ENCODE measurements at regions not wholly inside any gene's neighbourhood (a gene's known extent, or its start where the extent isn't known, plus 50 kb on each side); places are given as distances from the start of the nearest gene placed in this dataset.

- DNase-seq, result no peak
These were observed 232.7 kb downstream of the CTTN start for GRCh38 chr11:70630816-70631623.

GRCh38 chr11:70631624-70632047 lies 233.3 kb downstream of the CTTN start:
- no peak for DNase-seq

GRCh38 chr11:70633610-70634009 lies 235.3 kb downstream of the CTTN start:
- DNase-seq, result peak in 2 of 3 experiments; percentile 23 to 40

DNA sequence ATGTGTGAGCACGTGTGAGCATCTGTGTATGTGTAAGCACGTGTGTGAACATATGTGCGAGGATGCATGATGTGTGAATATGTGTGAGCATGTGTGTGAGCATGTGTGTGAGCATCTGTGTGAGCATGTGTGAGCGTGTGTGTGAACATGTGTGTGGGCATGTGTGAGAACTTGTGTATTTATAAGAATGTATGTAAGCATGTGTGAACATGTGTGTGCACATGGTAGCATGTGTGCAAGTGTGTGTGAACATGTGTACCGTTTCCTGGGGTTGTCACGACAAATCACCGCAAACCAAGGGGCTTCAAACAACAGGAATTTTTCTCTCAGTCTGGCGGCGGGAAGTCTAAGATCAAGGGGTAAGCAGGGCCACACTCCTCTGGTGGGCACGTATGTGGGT lies 238.3 kb downstream of the CTTN start:
- DNase-seq, result no peak

DNA sequence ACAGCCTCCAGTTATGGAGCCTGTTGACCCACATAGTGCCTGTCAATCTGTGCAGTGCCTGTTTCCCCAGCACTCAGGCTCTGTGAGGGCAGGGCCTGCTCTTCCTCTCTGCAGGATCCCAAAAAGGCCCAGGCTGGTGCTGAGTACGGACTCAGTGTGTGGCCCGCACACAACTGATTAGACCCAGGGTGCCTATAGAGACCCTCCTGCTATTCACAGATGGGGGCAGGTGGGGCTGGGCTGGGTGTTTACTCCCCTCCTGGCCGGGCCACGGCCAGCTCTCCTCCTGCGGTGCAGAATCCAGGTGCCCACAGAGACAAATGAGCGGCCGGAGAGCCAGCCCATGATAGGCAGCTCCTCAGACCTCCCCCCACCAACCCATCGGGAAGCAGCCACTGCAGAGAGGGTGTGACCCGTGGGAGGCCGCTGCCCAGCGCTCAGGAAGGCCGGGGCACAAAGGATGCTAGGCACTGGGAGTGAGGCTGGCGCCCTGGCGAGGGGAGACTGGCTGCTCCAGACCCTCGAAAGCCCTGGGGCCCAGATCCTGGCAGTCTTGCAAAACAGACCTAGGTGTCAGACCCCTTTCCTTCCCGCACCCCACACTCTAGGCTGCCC lies 239.0 kb downstream of the CTTN start:
- DNase-seq, result peak in 1 of 3 experiments; percentile 12

DNA sequence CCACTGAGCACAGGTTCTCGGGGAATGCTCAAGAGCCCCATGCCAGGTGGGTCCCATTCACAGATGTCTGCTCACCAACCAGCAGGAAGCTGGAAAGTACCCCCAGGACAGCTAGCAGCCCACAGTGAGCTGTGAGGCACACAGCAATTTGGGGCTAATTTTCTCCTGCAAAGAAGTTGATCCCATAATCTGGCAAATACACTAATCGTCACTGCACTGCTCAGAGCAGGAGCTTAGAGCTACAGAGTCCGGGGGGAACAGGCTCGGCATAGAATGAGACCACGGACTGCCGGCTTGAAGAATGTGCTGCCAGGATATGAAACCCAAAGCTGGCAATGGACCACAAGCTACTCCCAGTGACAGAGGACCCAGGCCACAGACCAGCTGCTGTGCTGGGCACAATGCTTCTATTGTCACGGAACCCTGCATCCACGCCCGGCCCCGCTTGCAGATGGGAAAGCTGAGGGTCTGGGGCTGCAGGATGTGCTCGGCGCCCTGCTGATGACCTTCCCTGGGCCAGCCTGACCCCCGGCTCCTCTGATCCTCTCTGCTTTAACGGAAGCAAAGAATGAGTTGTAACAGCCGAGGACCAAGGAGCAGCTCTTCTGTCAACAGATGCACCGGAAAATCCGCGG lies 239.7 kb downstream of the CTTN start:
- DNase-seq, result no peak

GRCh38 chr11:70640408-70640807 lies 242.1 kb downstream of the CTTN start:
- DNase-seq, result no peak

GRCh38 chr11:70641369-70641768 lies 243.0 kb downstream of the CTTN start:
- DNase-seq, result peak in 1 of 3 experiments; percentile 81

DNA sequence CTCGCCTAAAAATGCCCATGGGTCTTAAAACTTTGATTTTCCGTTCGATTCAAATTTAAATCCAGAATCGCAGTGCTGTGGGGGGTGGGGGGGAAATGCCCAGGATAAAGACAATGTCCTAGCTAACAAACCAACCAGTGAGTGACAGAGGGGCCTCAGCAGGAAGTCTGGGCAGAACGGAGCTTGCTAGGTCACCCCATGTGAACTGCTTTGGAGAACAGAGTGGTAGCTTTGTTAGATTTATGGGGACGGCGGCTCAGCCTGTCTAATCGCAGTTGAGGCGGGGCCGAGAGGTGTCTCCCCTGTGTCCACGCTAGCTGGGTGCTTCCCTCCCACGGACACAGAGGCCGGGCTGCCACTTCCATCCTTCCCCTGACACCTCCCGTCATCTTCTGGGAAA lies 243.9 kb downstream of the CTTN start:
- DNase-seq, result no peak

- DNase-seq, result no peak
These were observed 245.3 kb downstream of the CTTN start for GRCh38 chr11:70643642-70644041.

- no peak for DNase-seq
These were observed 246.2 kb downstream of the CTTN start for GRCh38 chr11:70644343-70645060.

- DNase-seq, result no peak
These were observed 247.2 kb downstream of the CTTN start for GRCh38 chr11:70645537-70645936.

DNA sequence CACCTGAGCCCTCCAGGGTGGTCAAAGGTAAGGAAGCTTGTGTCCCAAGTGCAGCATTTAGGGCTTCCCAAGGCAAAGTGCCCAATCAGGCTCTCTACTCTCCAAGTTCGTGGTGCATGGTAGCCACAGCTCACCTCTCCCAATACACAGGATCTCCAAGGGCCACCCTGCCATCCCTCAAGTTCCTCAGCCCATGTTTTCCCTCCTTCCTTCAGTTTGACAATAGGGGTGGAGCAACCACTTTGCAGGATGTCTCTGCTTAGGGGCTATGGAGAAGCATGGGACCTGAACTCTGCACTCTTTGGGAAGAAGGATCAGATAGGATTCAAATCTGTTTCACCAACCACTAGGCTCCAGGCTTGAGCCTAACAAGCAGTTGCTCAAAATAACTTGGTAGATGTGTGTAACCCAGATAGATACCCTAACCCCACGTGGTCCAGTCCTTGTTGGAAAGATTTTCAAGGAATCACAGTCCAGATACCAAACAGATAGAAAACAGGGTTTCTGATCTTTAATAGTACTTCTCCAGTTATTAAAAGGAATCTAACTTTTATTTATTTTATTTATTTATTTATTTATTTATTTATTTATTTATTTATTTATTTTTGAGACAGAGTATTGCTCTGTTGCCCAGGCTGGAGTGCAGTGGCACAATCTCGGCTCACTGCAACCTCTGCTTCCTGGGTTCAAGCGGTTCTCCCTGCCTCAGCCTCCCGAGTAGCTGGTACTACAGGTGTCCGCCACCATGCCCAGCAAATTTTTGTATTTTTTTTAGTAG lies 248.1 kb downstream of the CTTN start:
- DNase-seq, result no peak

DNA sequence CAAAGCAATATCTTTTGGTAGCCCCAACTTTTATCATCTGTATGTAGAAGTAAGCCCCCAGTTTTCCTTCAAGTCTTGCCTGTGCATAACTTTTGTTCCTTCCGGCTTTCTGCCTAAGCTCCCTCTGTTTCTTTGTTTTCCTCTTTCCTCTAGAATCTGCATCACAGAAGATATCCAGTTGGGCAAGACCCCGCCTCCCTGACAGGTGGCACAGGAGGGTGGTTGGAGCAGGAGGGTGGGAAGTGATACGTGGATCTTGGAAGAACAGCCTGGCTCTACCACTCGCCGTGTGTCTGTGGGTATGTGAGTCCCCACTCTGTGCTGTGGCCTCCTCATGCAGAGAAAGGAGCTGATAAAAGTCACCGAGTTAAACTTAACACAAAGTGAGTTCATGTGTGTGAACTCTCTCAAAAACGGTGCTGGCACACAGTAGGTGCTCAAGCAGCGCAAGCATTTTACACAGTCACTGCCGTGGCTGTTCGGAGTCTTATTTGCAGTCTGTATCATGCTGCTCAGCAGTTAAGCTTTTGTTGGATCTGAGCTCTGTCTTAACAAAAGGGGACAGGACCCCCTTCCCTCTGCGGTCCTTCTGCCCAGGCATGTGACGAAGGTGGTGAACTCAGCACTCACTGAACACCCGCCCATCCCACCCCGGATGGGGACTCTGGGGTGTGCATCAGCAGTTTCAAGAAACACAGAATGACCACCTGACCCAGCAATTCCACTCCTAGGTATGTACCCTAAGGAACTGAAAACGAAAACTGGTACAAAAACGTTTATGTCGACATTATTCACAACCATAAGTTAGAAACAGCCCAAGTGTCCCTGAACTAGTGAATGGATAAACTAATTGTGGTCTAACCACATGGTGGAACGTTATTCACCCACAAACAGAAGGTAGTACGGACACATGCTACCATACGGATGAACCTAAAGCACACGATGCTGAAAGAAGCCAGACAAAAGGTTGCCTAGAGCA lies 249.1 kb downstream of the CTTN start:
- DNase-seq, result no peak

DNA sequence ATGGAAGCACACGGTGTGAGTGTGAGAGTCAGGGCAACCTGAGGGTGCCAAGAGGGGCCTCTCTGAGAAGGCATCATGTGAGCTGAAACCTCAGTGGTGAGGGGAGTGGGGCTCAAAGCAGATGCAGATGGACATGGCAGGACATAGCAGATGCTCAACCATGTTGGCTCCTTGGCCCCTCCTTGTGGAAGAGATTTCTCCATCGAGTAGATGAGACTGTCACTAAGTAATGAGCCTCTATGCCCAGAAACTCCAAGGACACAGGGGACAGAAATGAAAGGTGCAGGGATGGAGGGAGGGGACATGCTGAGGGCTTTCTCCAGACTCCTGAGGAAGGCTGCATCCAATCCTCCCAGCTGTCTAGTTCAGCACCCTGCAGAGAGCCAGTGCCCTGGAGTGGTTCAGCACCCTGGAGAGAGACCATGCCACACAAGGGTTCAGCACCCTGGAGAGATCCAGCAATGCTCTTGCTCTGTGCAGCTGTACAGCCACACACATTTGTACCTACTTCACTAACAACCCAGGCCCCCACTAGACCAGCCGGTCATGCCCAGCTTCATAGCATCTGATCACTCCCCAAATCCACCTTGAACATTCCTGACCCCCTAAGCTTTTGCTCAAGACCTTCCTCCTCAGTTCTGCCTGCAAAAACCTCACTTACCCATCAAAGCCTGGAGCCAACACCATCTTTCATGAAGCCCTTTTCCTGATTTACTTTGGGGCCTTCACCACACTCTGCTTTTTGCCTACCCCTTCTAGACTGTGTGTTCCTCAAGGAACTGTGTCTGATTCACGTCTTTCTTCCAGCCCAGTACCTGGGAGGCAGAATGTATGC lies 252.0 kb downstream of the CTTN start:
- DNase-seq, result peak in 2 of 3 experiments; percentile 36 to 58

DNA sequence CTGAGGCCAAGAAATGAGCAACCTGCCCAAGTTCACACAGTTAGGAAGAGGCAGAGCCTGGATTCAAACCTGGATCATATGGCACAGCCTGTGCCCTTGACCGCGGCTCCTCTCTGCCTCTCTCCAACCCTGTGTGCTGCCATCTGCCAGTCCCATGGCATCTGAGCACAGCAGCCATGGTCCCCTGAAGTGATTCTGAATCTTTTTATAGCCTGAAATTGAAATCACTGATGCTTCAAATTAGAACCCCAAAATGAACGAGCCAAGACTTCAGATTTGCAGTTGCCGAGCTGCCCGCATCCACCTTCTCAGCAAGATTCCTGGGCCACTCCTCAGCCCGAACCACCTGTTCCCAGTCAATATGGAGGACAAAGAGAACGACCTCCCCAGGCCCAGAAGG lies 252.7 kb downstream of the CTTN start:
- DNase-seq, result no peak

- DNase-seq, result peak; percentile 74 to 95 (median 83)
These were observed 255.7 kb downstream of the CTTN start for GRCh38 chr11:70654016-70654415.

DNA sequence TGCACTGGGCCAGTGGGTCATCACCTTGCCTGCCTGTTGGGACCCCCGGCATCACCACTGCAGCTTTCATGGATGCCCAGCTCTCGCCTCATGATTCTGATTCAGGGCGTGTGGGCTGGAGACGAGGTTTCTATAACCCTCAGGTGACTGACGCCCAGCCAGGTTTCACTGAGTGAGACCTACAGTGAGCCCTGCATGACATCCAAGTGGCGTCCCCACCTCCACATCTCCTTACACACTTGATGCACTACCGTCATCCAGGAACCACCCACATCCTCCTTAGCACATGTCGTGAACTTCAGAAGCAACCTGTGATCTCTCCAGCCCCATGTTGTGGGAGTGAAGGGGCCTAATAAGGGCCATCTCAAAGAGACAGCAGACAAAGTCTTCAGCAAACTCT lies 257.5 kb downstream of the CTTN start:
- no peak for DNase-seq

DNA sequence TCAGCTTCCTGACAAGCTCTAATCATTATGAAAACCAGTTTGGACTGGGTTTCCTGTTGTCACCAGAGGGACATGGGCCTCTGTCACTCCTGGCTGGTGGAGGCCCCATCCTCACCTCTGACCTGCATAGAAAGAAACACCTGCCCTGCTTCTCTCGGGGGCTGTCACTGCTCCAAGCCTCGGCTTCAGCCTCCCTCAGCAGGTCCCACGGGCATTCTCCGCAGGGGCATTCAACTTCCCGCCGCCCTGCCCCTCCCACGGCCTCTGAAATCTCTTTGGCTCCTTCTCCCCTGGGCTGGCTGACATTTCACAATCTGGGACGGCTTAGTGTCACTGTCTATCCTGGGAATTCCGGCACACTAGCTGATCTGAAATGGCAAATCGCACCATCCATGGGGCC lies 257.9 kb downstream of the CTTN start:
- DNase-seq, result no peak
